ENCODE measurements at regions not wholly inside any gene's neighbourhood (a gene's known extent, or its start where the extent isn't known, plus 50 kb on each side); places are given as distances from the start of the nearest gene placed in this dataset.
"Not testable (repeated sequence)": the region's sequence is repeated elsewhere in the genome, so short reads cannot be mapped to it uniquely, and the experiment has no call there.

- H3K9me3 Mint-ChIP-seq = peaks cover 8 to 12% of the 10 kb centered on the region in 2 donors
- Histone ChIP-seq H3K9me3 (ENCODE audit: control insufficient read depth, insufficient read depth, low read length) (no peaks in the 10 kb centered on the region), H3K4me1 (ENCODE audit: control insufficient read depth, insufficient read depth, low read length) (no peaks in the 10 kb centered on the region), H3K36me3 (ENCODE audit: control insufficient read depth, insufficient read depth, low read length) (no peaks in the 10 kb centered on the region), H3K27me3 (ENCODE audit: control insufficient read depth, insufficient read depth, low read length) (no peaks in the 10 kb centered on the region), H3K4me3 (ENCODE audit: low read length) (no peak overlapping the region), H3K27ac (ENCODE audit: low read length) (no peak overlapping the region)
- ATAC-seq = no peak
- H3K27me3 Mint-ChIP-seq (ENCODE audit: low read depth in 2 of 2) = no peaks in the 10 kb centered on the region
- no peaks in the 10 kb centered on the region for H3K36me3 Mint-ChIP-seq
- no peak for DNase-seq
- no peak for TF ChIP-seq CTCF (IDR thresholded peaks at IDR 0.05)
- no peak overlapping the region for H3K4me3 Mint-ChIP-seq
- intact Hi-C loops (cut with micrococcal nuclease) = no loop called here
- 100% methylated on average over 1 of the region's 2 CpGs for WGBS (ENCODE audit: insufficient coverage)
- no peak overlapping the region for H3K27ac Mint-ChIP-seq
- no peaks in the 10 kb centered on the region for H3K4me1 Mint-ChIP-seq
These were observed 961.1 kb upstream of the EDIL3 start for GRCh38 chr5:85345818-85346217.

- H3K27me3 Mint-ChIP-seq (ENCODE audit: low read depth in 2 of 2) = no peaks in the 10 kb centered on the region
- Histone ChIP-seq H3K4me1 (ENCODE audit: control insufficient read depth, insufficient read depth, low read length) (no peaks in the 10 kb centered on the region), H3K9me3 (ENCODE audit: control insufficient read depth, insufficient read depth, low read length) (no peaks in the 10 kb centered on the region), H3K27ac (ENCODE audit: low read length) (no peak overlapping the region), H3K4me3 (ENCODE audit: low read length) (no peak overlapping the region), H3K36me3 (ENCODE audit: control insufficient read depth, insufficient read depth, low read length) (no peaks in the 10 kb centered on the region), H3K27me3 (ENCODE audit: control insufficient read depth, insufficient read depth, low read length) (no peaks in the 10 kb centered on the region)
- H3K9me3 Mint-ChIP-seq = peaks cover 9 to 11% of the 10 kb centered on the region in 2 donors
- H3K36me3 Mint-ChIP-seq = no peaks in the 10 kb centered on the region
- no peak overlapping the region for H3K27ac Mint-ChIP-seq
- intact Hi-C loops (cut with micrococcal nuclease) = no loop called here
- no peak overlapping the region for H3K4me3 Mint-ChIP-seq
- H3K4me1 Mint-ChIP-seq = no peaks in the 10 kb centered on the region
- no peak for TF ChIP-seq CTCF (IDR thresholded peaks at IDR 0.05)
- DNase-seq (no peak), ATAC-seq (no peak)
- WGBS (ENCODE audit: insufficient coverage) = no CpG with 5 or more reads among the region's 1 CpG
These were observed 972.6 kb upstream of the EDIL3 start for GRCh38 chr5:85357309-85357708.

DNA sequence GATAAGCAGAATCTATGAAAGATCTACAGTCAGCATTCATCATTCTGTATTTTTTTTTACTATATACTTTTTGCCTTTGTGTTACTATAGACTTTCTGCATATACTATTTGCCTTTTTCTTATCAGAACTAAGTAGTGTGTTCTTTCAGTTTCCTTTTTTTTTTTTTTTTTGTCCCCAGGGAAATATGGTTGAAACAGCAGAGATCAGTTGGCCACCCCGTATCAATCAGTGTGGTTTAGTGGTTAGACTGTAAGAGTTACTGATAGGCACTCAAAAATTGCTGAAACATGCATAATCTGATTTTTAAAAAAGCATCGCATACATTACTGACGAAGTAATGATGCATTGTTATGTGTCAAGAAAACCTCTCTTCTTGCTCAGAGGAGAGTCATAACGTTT, 990.8 kb upstream of the EDIL3 start:
- no peak for TF ChIP-seq CTCF (IDR thresholded peaks at IDR 0.05)
- Mint-ChIP-seq H3K4me3 (no peak overlapping the region), H3K9me3 (peaks cover 2 to 11% of the 10 kb centered on the region in 2 donors), H3K27ac (no peak overlapping the region), H3K27me3 (ENCODE audit: low read depth in 2 of 2) (no peaks in the 10 kb centered on the region), H3K4me1 (no peaks in the 10 kb centered on the region), H3K36me3 (no peaks in the 10 kb centered on the region)
- H3K4me1 ChIP-seq (ENCODE audit: control insufficient read depth, insufficient read depth, low read length) = no peaks in the 10 kb centered on the region
- H3K4me3 ChIP-seq (ENCODE audit: low read length) = no peak overlapping the region
- WGBS (ENCODE audit: insufficient coverage) = 38% methylated on average over 4 of the region's 4 CpGs
- H3K36me3 ChIP-seq (ENCODE audit: control insufficient read depth, insufficient read depth, low read length) = no peaks in the 10 kb centered on the region
- H3K27ac ChIP-seq (ENCODE audit: low read length) = no peak overlapping the region
- H3K27me3 ChIP-seq (ENCODE audit: control insufficient read depth, insufficient read depth, low read length) = no peaks in the 10 kb centered on the region
- no peak for DNase-seq
- ATAC-seq = no peak
- intact Hi-C loops (cut with micrococcal nuclease) = no loop called here
- H3K9me3 ChIP-seq (ENCODE audit: control insufficient read depth, insufficient read depth, low read length) = no peaks in the 10 kb centered on the region

- no peaks in the 10 kb centered on the region for H3K27me3 Mint-ChIP-seq (ENCODE audit: low read depth in 2 of 2)
- no peak for DNase-seq
- WGBS (ENCODE audit: insufficient coverage) = 91% methylated on average over 1 of the region's 3 CpGs
- intact Hi-C loops (cut with micrococcal nuclease) = no loop called here
- H3K27me3 ChIP-seq (ENCODE audit: control insufficient read depth, insufficient read depth, low read length) = no peaks in the 10 kb centered on the region
- H3K4me3 Mint-ChIP-seq = no peak overlapping the region
- no peak for TF ChIP-seq CTCF (IDR thresholded peaks at IDR 0.05)
- no peak overlapping the region for H3K4me3 ChIP-seq (ENCODE audit: low read length)
- peaks cover 7% of the 10 kb centered on the region for H3K36me3 Mint-ChIP-seq
- no peaks in the 10 kb centered on the region for H3K4me1 Mint-ChIP-seq
- peaks cover 3% of the 10 kb centered on the region for H3K9me3 ChIP-seq (ENCODE audit: control insufficient read depth, insufficient read depth, low read length)
- H3K9me3 Mint-ChIP-seq = peaks cover 6 to 18% of the 10 kb centered on the region in 2 donors
- no peaks in the 10 kb centered on the region for H3K4me1 ChIP-seq (ENCODE audit: control insufficient read depth, insufficient read depth, low read length)
- H3K27ac ChIP-seq (ENCODE audit: low read length) = no peak overlapping the region
- no peaks in the 10 kb centered on the region for H3K36me3 ChIP-seq (ENCODE audit: control insufficient read depth, insufficient read depth, low read length)
- H3K27ac Mint-ChIP-seq = no peak overlapping the region
- no peak for ATAC-seq
These were observed 1004.1 kb upstream of the EDIL3 start for GRCh38 chr5:85388770-85389169.

GRCh38 chr5:85392309-85392708, 1007.6 kb upstream of the EDIL3 start:
- intact Hi-C loops (cut with micrococcal nuclease); H3K27ac ChIP-seq (ENCODE audit: low read length); H3K9me3 ChIP-seq (ENCODE audit: control insufficient read depth, insufficient read depth, low read length); DNase-seq; H3K27me3 ChIP-seq (ENCODE audit: control insufficient read depth, insufficient read depth, low read length); H3K27me3 Mint-ChIP-seq (ENCODE audit: low read depth in 2 of 2); H3K4me1 Mint-ChIP-seq; ATAC-seq; H3K4me1 ChIP-seq (ENCODE audit: control insufficient read depth, insufficient read depth, low read length); H3K36me3 Mint-ChIP-seq; H3K36me3 ChIP-seq (ENCODE audit: control insufficient read depth, insufficient read depth, low read length); H3K4me3 ChIP-seq (ENCODE audit: low read length); H3K4me3 Mint-ChIP-seq; H3K27ac Mint-ChIP-seq: not testable (repeated sequence)
- peaks cover 9 to 10% of the 10 kb centered on the region in 2 donors for H3K9me3 Mint-ChIP-seq
- 84% methylated on average over 5 of the region's 8 CpGs for WGBS (ENCODE audit: insufficient coverage)

All from natural killer cell (primary cell).